Mesendoderm (in vitro differentiated cells): ENCODE measurements at regions not wholly inside any gene's neighbourhood (a gene's known extent, or its start where the extent isn't known, plus 50 kb on each side); places are given as distances from the start of the nearest gene placed in this dataset.

Experiments used
- DNase-seq: peaks from one replicate; pipeline ENCODE4 v3.0.0; 2013
- H2AK5ac ChIP-seq: 2 replicates; pipeline ENCODE4 v1.6.1; 2013; ENCODE audit warnings: low read length, inconsistent platforms
- H2BK120ac ChIP-seq: 2 replicates; pipeline ENCODE4 v1.6.1; 2013; ENCODE audit warnings: low read depth, mild to moderate bottlenecking, low read length, moderate library complexity, mixed read lengths
- H2BK15ac ChIP-seq: replicated peaks from 2 replicates; pipeline ENCODE4 v1.6.1; 2013; ENCODE audit warnings: low read depth, mild to moderate bottlenecking, moderate library complexity
- H2BK5ac ChIP-seq: 2 replicates; pipeline ENCODE4 v1.6.1; 2013; ENCODE audit warnings: low read length, inconsistent platforms
- H3K18ac ChIP-seq: 2 replicates; pipeline ENCODE4 v1.6.1; 2013; ENCODE audit warnings: mild to moderate bottlenecking, low read length, mixed read lengths
- H3K23ac ChIP-seq: one replicate; pipeline ENCODE4 v1.6.1; 2013; ENCODE audit warnings: low read length
- H3K27ac ChIP-seq: 2 replicates; pipeline ENCODE4 v1.5.1; 2013; ENCODE audit warnings: low read depth, mild to moderate bottlenecking, inconsistent platforms, low read length, moderate library complexity
- H3K27me3 ChIP-seq: 2 replicates; pipeline ENCODE4 v1.6.1; 2013; ENCODE audit warnings: low read length, control low read depth, mild to moderate bottlenecking, inconsistent platforms; ENCODE audit not compliant: insufficient read depth, poor library complexity
- H3K36me3 ChIP-seq: 2 replicates; pipeline ENCODE4 v1.6.1; 2013; ENCODE audit warnings: low read length, inconsistent platforms; ENCODE audit not compliant: control insufficient read depth, insufficient read depth
- H3K4ac ChIP-seq: one replicate; pipeline ENCODE4 v1.6.1; 2013; ENCODE audit warnings: low read depth, mild to moderate bottlenecking, low read length, moderate library complexity
- H3K4me1 ChIP-seq: 2 replicates; pipeline ENCODE4 v1.6.1; 2013; ENCODE audit warnings: low read depth, low read length, inconsistent platforms; ENCODE audit not compliant: control insufficient read depth
- H3K4me2 ChIP-seq: 2 replicates; pipeline ENCODE4 v1.6.1; 2013; ENCODE audit warnings: low read length
- H3K4me3 ChIP-seq: 2 replicates; pipeline ENCODE4 v1.5.1; 2013; ENCODE audit warnings: mild to moderate bottlenecking, low read length
- H3K56ac ChIP-seq: one replicate; pipeline ENCODE4 v1.6.1; 2013; ENCODE audit warnings: low read length
- H3K79me1 ChIP-seq: 2 replicates; pipeline ENCODE4 v1.6.1; 2013; ENCODE audit warnings: low read length, inconsistent platforms
- H3K79me2 ChIP-seq: 2 replicates; pipeline ENCODE4 v1.6.1; 2013; ENCODE audit warnings: mild to moderate bottlenecking, low read length; ENCODE audit not compliant: control insufficient read depth, insufficient read depth
- H3K9ac ChIP-seq: 2 replicates; pipeline ENCODE4 v1.6.1; 2013; ENCODE audit warnings: low read length, inconsistent platforms
- H4K5ac ChIP-seq: one replicate; pipeline ENCODE4 v1.6.1; 2013; ENCODE audit warnings: low read length
- H4K8ac ChIP-seq: one replicate; pipeline ENCODE4 v1.6.1; 2013; ENCODE audit warnings: low read depth, mild to moderate bottlenecking, control low read depth, low read length, moderate library complexity
- WGBS: extraction: QIAGEN DNeasy Blood & Tissue Kit; methylation state at CpG from one replicate; pipeline ENCODE4 v1.1.7; 2013; ENCODE audit warnings: low lambda C conversion rate, missing lambda C conversion rate; ENCODE audit not compliant: insufficient coverage; ENCODE audit errors: extremely low coverage; 5-methylcytosine and 5-hydroxymethylcytosine counted together

- no peak overlapping the region for H3K4me2 ChIP-seq
- H2BK120ac ChIP-seq = no peak overlapping the region
- WGBS = no CpG with 5 or more reads among the region's 3 CpGs
- no peak overlapping the region for H3K18ac ChIP-seq
- no peak overlapping the region for H4K5ac ChIP-seq
- H3K27ac ChIP-seq = no peak overlapping the region
- H3K4ac ChIP-seq = no peak overlapping the region
- no peaks in the 10 kb centered on the region for H3K79me2 ChIP-seq
- H2BK5ac ChIP-seq = no peak overlapping the region
- H3K9ac ChIP-seq = no peak overlapping the region
- no peaks in the 10 kb centered on the region for H3K4me1 ChIP-seq
- H3K79me1 ChIP-seq = no peaks in the 10 kb centered on the region
- no peak for DNase-seq
- H3K36me3 ChIP-seq = no peaks in the 10 kb centered on the region
- H2AK5ac ChIP-seq = no peak overlapping the region
- no peaks in the 10 kb centered on the region for H3K27me3 ChIP-seq
- H4K8ac ChIP-seq = no peak overlapping the region
- H3K4me3 ChIP-seq = no peak overlapping the region
- no peak overlapping the region for H3K23ac ChIP-seq
- no peak overlapping the region for H3K56ac ChIP-seq
- no peak overlapping the region for H2BK15ac ChIP-seq
Observed at GRCh38 chr1:78254517-78254916, 208.8 kb downstream of the GIPC2 start.

GRCh38 chr1:78255383-78255782 lies 209.6 kb downstream of the GIPC2 start:
- Histone ChIP-seq H3K4ac (no peak overlapping the region), H3K4me3 (no peak overlapping the region), H2BK120ac (no peak overlapping the region), H3K23ac (no peak overlapping the region), H3K27me3 (no peaks in the 10 kb centered on the region), H2AK5ac (no peak overlapping the region), H3K4me2 (no peak overlapping the region), H3K27ac (no peak overlapping the region), H4K5ac (no peak overlapping the region), H3K4me1 (no peaks in the 10 kb centered on the region), H3K79me2 (no peaks in the 10 kb centered on the region), H2BK5ac (no peak overlapping the region), H3K18ac (no peak overlapping the region), H2BK15ac (no peak overlapping the region), H3K79me1 (no peaks in the 10 kb centered on the region), H3K36me3 (no peaks in the 10 kb centered on the region), H3K9ac (no peak overlapping the region), H3K56ac (no peak overlapping the region), H4K8ac (no peak overlapping the region)
- DNase-seq = no peak
- no CpG with 5 or more reads among the region's 2 CpGs for WGBS

- no peak overlapping the region for H2BK5ac ChIP-seq
- H3K27me3 ChIP-seq = no peaks in the 10 kb centered on the region
- no peak overlapping the region for H3K18ac ChIP-seq
- no peak overlapping the region for H4K5ac ChIP-seq
- H2BK15ac ChIP-seq = no peak overlapping the region
- WGBS = no CpG with 5 or more reads among the region's 1 CpG
- H3K56ac ChIP-seq = no peak overlapping the region
- H3K4me3 ChIP-seq = no peak overlapping the region
- H3K79me1 ChIP-seq = no peaks in the 10 kb centered on the region
- H3K4me2 ChIP-seq = no peak overlapping the region
- H2BK120ac ChIP-seq = no peak overlapping the region
- DNase-seq = no peak
- H3K23ac ChIP-seq = no peak overlapping the region
- no peaks in the 10 kb centered on the region for H3K36me3 ChIP-seq
- no peak overlapping the region for H3K4ac ChIP-seq
- H4K8ac ChIP-seq = no peak overlapping the region
- no peaks in the 10 kb centered on the region for H3K4me1 ChIP-seq
- no peak overlapping the region for H3K27ac ChIP-seq
- no peak overlapping the region for H2AK5ac ChIP-seq
- H3K9ac ChIP-seq = no peak overlapping the region
- H3K79me2 ChIP-seq = no peaks in the 10 kb centered on the region
Observed at GRCh38 chr1:78255846-78256245, 210.1 kb downstream of the GIPC2 start.

- no peak for DNase-seq
- H3K9ac ChIP-seq = no peak overlapping the region
- no peaks in the 10 kb centered on the region for H3K4me1 ChIP-seq
- no peak overlapping the region for H3K56ac ChIP-seq
- no peak overlapping the region for H3K4me3 ChIP-seq
- no peaks in the 10 kb centered on the region for H3K36me3 ChIP-seq
- no CpG with 5 or more reads among the region's 2 CpGs for WGBS
- no peak overlapping the region for H3K23ac ChIP-seq
- no peak overlapping the region for H3K4me2 ChIP-seq
- H3K4ac ChIP-seq = no peak overlapping the region
- no peaks in the 10 kb centered on the region for H3K27me3 ChIP-seq
- H3K79me1 ChIP-seq = no peaks in the 10 kb centered on the region
- no peak overlapping the region for H3K27ac ChIP-seq
- H2AK5ac ChIP-seq = no peak overlapping the region
- no peak overlapping the region for H2BK120ac ChIP-seq
- no peak overlapping the region for H4K5ac ChIP-seq
- H2BK15ac ChIP-seq = no peak overlapping the region
- no peak overlapping the region for H3K18ac ChIP-seq
- no peak overlapping the region for H2BK5ac ChIP-seq
- no peaks in the 10 kb centered on the region for H3K79me2 ChIP-seq
- H4K8ac ChIP-seq = no peak overlapping the region
Observed at GRCh38 chr1:78263459-78263858, 217.7 kb downstream of the GIPC2 start.

- no peak overlapping the region for H2AK5ac ChIP-seq
- no peak overlapping the region for H3K27ac ChIP-seq
- no peaks in the 10 kb centered on the region for H3K79me1 ChIP-seq
- no CpG with 5 or more reads among the region's 1 CpG for WGBS
- no peak overlapping the region for H3K4ac ChIP-seq
- H3K4me2 ChIP-seq = no peak overlapping the region
- H3K79me2 ChIP-seq = no peaks in the 10 kb centered on the region
- H3K56ac ChIP-seq = no peak overlapping the region
- H2BK5ac ChIP-seq = no peak overlapping the region
- DNase-seq = no peak
- no peak overlapping the region for H4K8ac ChIP-seq
- H3K9ac ChIP-seq = no peak overlapping the region
- H3K36me3 ChIP-seq = no peaks in the 10 kb centered on the region
- H4K5ac ChIP-seq = no peak overlapping the region
- H2BK120ac ChIP-seq = no peak overlapping the region
- no peak overlapping the region for H3K4me3 ChIP-seq
- H3K4me1 ChIP-seq = no peaks in the 10 kb centered on the region
- no peak overlapping the region for H3K18ac ChIP-seq
- H3K27me3 ChIP-seq = no peaks in the 10 kb centered on the region
- no peak overlapping the region for H2BK15ac ChIP-seq
- H3K23ac ChIP-seq = no peak overlapping the region
Observed at GRCh38 chr1:78263946-78264345, 218.2 kb downstream of the GIPC2 start.

- Histone ChIP-seq H3K27ac (no peak overlapping the region), H3K27me3 (no peaks in the 10 kb centered on the region), H3K23ac (no peak overlapping the region), H3K9ac (no peak overlapping the region), H3K4ac (no peak overlapping the region), H3K79me2 (no peaks in the 10 kb centered on the region), H2BK15ac (no peak overlapping the region), H4K5ac (no peak overlapping the region), H3K56ac (no peak overlapping the region), H2BK120ac (no peak overlapping the region), H2BK5ac (no peak overlapping the region), H3K79me1 (no peaks in the 10 kb centered on the region), H3K18ac (no peak overlapping the region), H2AK5ac (no peak overlapping the region), H3K4me2 (no peak overlapping the region), H4K8ac (no peak overlapping the region), H3K4me3 (no peak overlapping the region), H3K4me1 (no peaks in the 10 kb centered on the region), H3K36me3 (no peaks in the 10 kb centered on the region)
- DNase-seq = no peak
- WGBS = no CpG with 5 or more reads among the region's 3 CpGs
Observed at GRCh38 chr1:78267513-78268218, 221.9 kb downstream of the GIPC2 start.
